HG02588 (cell line): ENCODE measurements at regions not wholly inside any gene's neighbourhood (a gene's known extent, or its start where the extent isn't known, plus 50 kb on each side); places are given as distances from the start of the nearest gene placed in this dataset.
A peak's percentile ranks its signal among the peaks of the same experiment; 100 is the strongest.

Experiments
- ATAC-seq: cut with Tn5 transposase; IDR thresholded peaks from one replicate; pipeline ENCODE4 v1.9.1; 2021; ENCODE audit warnings: mild to moderate bottlenecking, moderate library complexity; ENCODE audit not compliant: unreplicated experiment

DNA sequence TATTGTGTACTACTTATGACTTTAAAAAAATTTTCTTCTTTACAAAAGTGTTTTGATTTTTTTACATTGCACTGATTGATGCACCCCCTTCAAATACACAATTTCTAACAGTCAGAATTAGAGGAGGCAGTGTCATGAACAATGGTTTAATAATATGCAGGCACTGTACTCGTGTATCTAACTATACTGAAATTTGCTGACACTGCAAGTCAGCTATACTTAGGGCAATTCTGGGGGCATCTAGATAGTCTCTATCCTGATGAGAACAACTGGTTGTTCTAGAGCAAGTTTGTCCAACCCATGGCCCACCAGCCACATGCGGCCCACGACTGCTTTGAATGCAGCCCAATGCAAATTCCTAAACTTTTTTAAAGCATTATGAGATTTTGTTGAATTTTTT is 375.6 kb downstream of the BCKDHB start:
- ATAC-seq = no peak

DNA sequence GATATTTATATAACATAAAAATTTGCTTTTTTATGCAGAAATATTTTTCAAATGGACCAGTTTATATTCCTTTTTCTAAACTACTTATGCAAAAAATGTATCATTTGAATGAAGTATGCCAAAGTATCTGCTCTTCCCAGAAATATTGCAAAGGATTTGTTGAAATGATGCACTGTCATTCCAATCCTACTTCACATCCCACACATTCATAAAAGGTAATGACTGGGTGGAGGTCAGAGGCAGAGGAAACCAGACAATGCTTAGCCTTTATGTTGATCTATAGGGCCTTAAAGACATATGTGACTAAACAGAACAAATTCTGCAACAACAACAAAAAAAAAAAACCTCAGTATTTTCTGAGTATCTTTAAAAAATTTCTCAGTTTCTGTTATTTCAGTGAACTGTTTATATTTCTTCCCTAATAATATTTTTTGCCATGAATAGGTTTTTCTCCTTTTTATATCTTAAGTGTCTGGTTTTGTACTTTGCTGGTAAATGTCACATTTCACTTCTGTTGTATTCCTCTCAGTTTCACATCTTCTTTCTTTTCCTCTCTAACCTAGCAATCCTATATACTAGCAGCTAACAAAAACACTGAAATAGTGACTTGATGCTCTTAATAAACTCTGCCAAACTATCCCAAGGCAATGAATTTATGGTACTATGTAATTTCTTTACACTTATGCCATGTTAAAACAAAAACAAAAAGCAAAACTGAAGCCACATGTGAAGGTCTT is 374.1 kb downstream of the BCKDHB start:
- ATAC-seq = no peak

DNA sequence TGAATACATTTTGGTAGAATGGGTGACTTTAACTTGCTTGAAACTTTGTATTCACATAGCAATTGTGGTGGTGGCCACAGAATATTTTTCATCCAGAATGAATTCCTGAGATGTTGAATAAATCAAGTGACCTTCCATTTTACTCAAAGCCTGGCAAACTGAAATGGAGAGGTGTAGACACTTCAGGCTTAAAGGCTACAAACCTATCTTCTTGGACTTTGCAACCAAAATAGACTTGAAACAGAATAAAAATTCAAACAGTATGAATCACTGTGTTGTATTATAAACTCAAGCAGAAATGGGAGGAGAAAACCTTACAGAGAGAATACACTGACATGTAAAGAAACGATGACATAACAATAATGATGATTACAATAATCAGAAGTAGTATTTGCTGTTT is 371.6 kb downstream of the BCKDHB start:
- no peak for ATAC-seq

GRCh38 chr6:80477591-80477990 is 371.1 kb downstream of the BCKDHB start:
- ATAC-seq = no peak

DNA sequence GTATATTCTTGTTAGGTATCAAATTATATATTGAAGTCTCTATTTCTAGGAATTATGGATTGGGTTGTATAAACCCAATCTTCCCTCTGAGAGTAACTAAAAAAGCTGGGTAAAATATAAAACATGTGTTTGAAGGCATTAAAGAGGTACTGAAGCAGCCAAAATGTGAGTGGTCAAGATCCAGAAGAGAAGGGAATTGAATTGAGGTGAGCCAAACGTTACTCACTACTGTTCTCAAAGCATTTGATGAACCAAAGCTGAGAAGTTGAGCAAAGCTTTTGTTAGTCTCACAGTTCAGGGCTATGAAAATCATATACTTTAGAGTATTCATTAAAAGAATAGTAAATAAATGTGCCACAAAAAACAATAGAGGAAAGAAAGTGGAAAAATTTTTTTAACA is 365.8 kb downstream of the BCKDHB start:
- ATAC-seq = no peak

DNA sequence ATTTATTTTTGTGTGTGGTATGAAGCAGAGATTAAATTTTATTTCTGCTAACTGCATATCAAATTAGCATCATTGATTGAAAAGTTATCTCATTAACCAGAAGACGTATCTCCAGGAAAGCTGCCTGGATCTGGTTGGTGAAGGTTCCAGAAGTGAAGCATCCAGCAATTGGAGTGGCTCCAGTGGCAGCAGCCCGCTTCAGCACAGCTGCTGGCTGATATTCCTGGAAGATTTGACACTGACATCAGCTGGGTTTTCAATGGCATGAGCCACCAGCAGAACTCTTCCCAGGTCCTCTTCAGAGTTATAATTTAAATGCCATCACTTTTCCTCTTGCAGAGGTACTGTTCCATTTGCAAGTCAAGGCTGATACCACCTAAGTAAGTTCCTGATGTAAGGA is 363.5 kb downstream of the BCKDHB start:
- no peak for ATAC-seq

- no peak for ATAC-seq
Observed at GRCh38 chr6:80468398-80468797, 361.9 kb downstream of the BCKDHB start.

DNA sequence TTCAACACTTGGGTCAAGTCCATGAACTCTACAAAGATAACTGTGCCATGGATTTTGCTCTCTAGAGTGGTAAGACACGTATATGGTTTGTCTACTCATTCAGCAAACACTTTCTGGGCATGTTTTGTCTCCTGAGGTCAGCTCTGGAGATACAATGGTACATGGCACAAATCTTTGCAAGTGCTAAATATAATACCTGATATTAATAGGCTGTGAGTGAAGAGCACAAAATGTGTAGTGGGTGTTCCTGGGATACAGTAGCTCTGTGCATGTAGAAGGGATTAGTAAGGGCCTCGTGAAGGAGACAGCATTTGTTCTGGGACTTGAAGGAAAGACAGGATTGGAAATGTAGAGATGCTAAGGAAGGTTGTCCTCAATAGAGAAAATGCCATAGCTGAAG is 360.9 kb downstream of the BCKDHB start:
- ATAC-seq = no peak

GRCh38 chr6:80466981-80467380 is 360.5 kb downstream of the BCKDHB start:
- no peak for ATAC-seq

GRCh38 chr6:80465513-80465912 is 359.0 kb downstream of the BCKDHB start:
- no peak for ATAC-seq

GRCh38 chr6:80464901-80465300 is 358.4 kb downstream of the BCKDHB start:
- ATAC-seq = no peak

GRCh38 chr6:80463197-80463596 is 356.7 kb downstream of the BCKDHB start:
- ATAC-seq = no peak

DNA sequence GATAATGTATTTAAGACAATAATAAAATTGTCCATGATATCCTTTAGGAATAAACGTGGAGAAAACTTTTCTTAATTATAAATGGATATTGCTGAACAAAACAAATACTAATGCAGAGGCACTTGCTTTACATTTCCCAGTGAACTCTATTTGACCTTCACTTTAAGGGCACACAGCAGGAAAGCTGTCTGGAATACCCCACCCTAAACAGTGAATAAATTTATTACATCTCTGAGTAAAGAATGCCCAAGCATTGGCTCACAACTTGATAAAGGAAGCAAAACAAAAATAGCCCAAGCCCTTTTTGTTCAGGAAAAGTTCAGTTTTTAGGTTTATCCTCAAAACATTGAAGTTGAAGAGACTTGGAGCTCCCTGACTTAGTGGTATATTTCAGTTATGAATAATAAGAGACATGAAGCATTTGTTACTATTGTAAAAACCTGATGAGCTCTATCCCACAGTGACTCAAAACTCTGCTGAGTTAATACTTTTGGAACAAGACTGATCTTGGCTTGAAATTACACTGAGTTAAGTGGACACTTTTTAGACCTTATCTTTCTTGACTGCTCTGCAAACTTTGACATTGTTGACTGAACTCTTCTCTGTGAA is 353.9 kb downstream of the BCKDHB start:
- no peak for ATAC-seq

DNA sequence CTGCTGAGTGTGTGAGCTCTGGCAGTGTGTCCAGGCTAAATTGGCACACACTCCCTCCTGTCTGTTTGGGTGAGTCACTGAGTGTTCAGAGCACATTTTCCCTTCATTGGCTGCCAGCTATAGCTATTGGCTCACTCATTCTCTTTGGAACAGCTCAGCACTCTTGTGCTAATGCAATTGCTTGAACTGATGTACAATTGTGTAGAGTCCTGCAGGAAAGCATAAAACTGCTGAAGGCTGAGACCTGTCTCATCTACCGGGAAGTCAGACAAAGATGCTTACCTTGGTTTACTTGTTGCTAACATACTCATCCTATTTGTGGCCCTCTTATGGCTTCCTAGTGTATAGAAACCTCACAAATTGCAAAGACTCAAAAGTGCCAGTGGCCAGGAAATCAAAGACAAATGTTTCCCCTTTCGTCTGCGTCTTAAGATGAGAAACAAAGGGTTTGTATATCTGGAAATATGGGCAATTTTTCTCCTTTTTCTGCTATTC is 351.0 kb downstream of the BCKDHB start:
- ATAC-seq = no peak

DNA sequence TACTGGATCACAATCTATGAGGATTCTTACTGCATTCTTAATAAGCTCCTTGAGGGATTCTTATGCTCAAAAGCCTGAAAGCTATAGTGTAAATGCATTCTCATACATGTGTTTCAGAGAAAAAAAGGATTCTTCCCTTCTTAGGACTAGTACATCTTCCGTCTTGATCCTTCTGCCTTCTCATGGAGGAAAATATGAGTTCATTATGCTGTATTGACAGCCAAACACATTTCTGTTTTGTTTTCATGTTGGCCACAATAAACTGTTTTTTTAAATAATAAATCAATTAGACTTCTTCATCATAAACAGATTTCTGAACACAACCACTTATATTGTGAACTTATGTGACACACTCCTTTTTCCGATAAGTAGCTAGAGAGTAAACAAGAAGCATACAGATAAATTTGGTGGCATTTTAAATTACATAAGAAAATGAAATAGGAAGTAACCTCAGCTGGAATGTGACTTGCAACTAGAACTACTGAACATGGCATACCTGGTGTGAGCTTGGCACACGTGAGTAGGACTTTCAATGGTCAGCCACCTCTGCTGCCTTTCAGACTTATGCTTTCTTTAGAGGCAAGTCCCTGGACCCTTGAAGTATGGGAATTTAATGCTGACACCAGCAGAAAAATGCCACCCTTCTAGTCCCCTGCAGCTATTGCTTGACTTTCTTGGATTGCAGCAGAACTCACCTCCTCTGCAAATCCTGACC is 350.4 kb downstream of the BCKDHB start:
- ATAC-seq = no peak

DNA sequence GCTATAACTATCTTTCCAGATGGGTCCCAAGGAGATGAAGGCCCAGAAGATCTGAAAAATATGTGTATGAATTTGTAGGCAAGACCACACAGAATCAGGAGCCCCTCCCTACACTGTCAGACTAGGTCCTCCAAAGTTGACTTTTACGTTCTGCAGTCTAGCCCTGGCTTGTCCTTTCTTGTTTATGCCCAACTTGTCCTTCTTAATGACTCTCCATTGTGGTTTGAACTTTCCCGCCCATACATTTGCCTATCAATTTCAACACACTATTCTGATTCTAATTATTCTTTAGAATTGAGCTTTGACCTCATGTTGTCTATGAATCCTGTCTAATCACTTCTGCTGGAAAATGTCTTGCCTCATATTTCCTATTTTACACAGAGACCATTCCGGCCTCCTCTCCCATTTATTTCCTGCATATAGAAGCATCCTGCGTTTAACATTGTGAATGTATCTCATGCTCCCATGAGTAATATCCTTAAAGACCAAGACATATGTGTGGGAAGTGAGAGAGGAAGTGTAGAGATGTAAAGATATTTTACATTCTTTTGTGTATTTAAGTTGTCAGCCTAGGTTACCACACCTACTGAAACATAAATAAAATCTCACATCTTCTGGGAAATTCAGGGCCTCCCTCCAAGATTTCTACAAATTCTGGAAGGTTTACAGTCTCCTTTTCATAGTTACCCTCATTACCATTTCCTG is 348.3 kb downstream of the BCKDHB start:
- ATAC-seq = no peak

DNA sequence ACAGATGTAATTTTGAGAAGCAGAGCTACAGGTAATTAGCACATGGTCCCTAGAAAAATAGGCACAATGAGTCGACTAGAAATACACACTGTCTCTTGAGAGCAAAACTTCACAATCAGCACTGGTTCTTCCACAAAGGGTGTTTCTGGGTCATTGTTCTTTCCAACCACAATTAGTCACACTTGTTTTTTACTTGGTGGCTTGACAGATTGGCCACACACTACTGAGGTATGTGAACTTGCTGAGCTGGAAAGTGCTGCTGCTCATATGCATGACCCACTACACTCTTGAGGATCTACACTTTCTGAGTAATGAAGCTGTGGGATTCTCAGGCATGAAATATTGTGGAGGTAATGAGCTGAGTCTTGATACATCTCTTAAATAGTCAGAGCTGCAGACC is 347.7 kb downstream of the BCKDHB start:
- peak; percentile 53 for ATAC-seq

DNA sequence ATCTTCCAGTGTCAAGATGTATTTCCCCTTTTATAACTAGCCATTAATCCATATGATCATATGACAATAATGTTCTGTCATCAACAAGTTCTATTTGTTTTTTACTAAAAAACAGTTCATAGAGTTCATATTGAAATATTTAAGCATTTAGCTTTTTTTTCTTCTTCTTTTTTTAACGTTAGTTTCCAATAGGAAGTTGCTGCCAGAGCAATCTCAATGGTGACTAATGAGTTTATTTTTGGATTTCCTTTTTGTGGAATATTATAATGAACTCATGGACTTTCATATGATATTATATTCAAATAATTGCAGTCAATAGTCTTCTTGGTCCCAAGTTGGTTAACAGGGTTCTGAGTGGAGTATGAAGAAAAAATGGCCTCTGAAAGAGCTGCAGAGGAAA is 343.3 kb downstream of the BCKDHB start:
- ATAC-seq = no peak

DNA sequence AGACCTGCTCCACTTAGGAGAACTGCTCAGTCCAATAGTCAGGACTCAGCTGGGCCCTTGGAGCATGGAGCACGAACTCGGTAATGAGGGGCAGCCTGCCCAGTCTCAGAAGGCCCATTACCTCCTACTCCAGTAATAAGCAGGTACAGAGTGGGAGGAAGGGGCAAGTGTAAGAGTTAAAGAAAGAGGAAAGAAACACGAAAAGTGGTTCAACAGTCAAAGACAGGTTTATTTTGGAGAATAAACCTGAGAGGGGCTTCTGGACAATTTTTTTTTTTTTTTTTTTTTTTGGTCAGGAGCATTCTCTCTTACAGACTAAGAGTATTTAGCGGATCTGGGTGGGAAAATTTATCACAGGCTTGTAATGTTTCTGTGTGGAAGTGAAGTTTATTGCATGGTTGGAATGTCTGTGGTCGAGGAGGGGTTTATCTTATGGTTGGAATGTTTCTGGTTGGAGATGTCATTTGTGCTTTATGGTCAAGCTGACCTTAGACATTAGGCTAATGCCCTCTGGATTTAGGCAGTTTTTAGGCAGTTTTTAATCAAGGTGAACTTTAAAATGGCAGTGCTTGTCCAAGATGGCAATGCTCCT is 340.1 kb downstream of the BCKDHB start:
- ATAC-seq = no peak

GRCh38 chr6:80445751-80446150 is 339.3 kb downstream of the BCKDHB start:
- ATAC-seq = no peak

GRCh38 chr6:80442366-80442765 is 335.9 kb downstream of the BCKDHB start:
- no peak for ATAC-seq
